BJ (cell line): ENCODE measurements at regions not wholly inside any gene's neighbourhood (a gene's known extent, or its start where the extent isn't known, plus 50 kb on each side); places are given as distances from the start of the nearest gene placed in this dataset.

Experiments
- CTCF ChIA-PET: fragments of 350-600 bp; formaldehyde crosslinking; extraction: SDS; loops from one replicate; lab custom pipeline; 2021; ENCODE audit warnings: antibody characterized with exemption, inconsistent platforms; lab: Yijun Ruan, JAX
- POLR2A ChIA-PET: fragments of 300-600 bp; sonication (Branson Sonifier 250); formaldehyde crosslinking; extraction: SDS; loops from one replicate; lab custom pipeline; 2021; ENCODE audit warnings: antibody characterized with exemption; lab: Charles Lee
- DNase-seq: peaks from one replicate; pipeline ENCODE4 v3.0.0-alpha.2; 2011; ENCODE audit warnings: low read depth
- H3K27me3 ChIP-seq: 2 replicates; pipeline ENCODE4 v1.6.0; 2011; ENCODE audit warnings: low read length; ENCODE audit not compliant: control insufficient read depth, insufficient read depth
- H3K36me3 ChIP-seq: 2 replicates; pipeline ENCODE4 v1.5.1; 2011; ENCODE audit warnings: low read length; ENCODE audit not compliant: control insufficient read depth, insufficient read depth
- H3K4me3 ChIP-seq: 2 replicates; pipeline ENCODE4 v1.5.1; 2011; ENCODE audit warnings: low read depth, mild to moderate bottlenecking, control low read depth, low read length
- TF ChIP-seq, protein P1 (sequence below): IDR thresholded peaks from 2 replicates; pipeline ENCODE4 v1.5.1; 2011; ENCODE audit warnings: low read depth, mild to moderate bottlenecking, control low read depth, inconsistent platforms, low read length, moderate library complexity; ENCODE audit not compliant: insufficient read depth

DNA sequence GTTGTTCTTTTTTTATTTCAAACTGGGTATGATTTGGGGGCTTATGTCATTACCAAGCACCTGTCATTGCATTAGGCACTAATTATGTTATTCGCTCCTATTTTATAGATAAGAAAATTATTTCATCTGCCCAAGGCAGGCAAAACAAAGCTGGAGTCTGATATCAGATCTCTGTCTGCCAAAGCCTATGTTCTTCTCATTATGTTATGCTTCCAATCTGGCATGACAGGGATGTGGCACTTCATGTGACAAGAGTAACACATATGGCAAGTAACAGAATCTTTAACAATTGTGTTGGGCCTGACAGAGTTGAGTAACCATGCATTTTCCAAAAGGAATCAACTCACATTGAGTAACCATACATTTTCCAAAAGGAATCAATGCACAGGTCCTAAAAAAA lies 61.2 kb upstream of the TOM1L1 start:
- TF ChIP-seq, protein P1, sequence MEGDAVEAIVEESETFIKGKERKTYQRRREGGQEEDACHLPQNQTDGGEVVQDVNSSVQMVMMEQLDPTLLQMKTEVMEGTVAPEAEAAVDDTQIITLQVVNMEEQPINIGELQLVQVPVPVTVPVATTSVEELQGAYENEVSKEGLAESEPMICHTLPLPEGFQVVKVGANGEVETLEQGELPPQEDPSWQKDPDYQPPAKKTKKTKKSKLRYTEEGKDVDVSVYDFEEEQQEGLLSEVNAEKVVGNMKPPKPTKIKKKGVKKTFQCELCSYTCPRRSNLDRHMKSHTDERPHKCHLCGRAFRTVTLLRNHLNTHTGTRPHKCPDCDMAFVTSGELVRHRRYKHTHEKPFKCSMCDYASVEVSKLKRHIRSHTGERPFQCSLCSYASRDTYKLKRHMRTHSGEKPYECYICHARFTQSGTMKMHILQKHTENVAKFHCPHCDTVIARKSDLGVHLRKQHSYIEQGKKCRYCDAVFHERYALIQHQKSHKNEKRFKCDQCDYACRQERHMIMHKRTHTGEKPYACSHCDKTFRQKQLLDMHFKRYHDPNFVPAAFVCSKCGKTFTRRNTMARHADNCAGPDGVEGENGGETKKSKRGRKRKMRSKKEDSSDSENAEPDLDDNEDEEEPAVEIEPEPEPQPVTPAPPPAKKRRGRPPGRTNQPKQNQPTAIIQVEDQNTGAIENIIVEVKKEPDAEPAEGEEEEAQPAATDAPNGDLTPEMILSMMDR = no peak
- Histone ChIP-seq H3K36me3 (no peaks in the 10 kb centered on the region), H3K27me3 (no peaks in the 10 kb centered on the region), H3K4me3 (no peak overlapping the region)
- no peak for DNase-seq
- ChIA-PET POLR2A (no interaction called here), CTCF (no interaction called here)

DNA sequence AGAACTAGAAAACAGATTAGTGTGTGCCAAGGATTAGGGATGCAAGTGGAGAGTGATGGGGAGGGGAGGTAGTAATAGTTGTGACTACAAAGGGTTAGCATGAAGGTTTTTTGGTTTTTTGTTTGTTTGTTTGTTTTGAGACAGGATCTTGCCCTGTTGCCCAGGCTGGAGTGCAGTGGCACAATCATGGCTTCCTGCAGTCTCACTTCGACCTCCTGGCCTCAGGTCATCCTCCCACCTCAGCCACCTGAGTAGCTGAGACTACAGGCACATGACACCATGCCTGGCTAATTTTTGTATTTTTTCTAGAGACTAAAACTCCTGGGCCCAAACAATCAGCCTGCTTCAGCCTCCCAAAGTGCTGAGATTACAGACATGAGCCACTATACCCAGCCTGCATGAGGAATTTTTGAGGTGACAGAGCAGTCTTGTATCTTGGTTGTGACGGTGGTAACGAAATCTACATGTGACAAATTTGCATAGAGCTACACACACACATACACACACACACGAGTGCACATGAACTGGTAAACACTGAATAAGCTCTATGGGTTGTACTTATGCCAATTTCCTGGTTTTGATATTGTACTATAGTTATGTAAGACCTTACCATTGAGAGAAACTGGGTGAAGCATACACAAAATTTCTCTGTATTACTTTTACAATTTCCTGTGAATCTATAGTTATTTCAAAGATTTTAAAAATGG lies 59.6 kb upstream of the TOM1L1 start:
- POLR2A ChIA-PET = no interaction called here
- DNase-seq = no peak

DNA sequence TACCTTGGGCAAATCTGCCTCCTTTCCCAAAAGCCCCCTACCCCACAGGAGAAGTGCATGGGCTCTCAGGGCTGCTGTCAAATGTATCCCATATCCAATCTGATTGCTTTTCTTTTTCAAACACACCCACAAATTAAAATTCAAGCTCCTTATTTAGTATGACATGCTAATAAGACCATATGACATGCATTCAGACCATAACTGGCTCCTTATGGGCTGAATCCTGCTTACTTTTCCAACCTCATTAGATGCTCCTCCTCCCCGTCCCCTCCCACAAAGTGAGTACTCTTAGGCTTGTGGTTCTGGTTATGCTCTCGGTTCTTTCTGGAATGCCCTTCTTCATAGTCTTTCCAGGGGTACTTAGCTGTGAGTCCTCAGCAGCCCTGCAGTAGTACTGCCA lies 59.0 kb upstream of the TOM1L1 start:
- ChIA-PET POLR2A (no interaction called here), CTCF (no interaction called here)
- no peak for DNase-seq
- Histone ChIP-seq H3K27me3 (no peaks in the 10 kb centered on the region), H3K4me3 (no peak overlapping the region), H3K36me3 (no peaks in the 10 kb centered on the region)
- TF ChIP-seq, protein P1 = no peak

More for the DNA sequence above, 59.6 kb upstream of the TOM1L1 start:
- H3K36me3 ChIP-seq = no peaks in the 10 kb centered on the region
- H3K4me3 ChIP-seq = no peak overlapping the region
- TF ChIP-seq, protein P1 = no peak
- CTCF ChIA-PET = no interaction called here
- no peaks in the 10 kb centered on the region for H3K27me3 ChIP-seq

DNA sequence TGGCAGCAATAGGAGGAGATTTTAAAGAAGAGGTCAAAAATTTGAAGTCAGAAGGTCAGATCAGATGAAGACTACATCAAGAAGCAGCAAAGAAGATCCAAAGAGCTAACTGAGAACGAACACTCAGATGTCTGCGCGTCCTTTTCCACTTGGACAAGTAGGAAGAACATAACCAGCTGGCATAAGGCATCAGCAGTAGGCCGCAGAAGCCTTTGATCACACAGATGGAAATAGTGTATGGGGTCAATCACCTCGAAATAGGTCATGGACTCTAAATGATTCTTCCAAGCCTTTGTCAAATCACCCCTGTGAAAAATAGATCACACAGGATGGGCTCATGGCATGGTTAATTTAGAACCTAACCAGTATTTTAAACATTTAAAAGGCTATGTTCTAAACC lies 56.4 kb upstream of the TOM1L1 start:
- no peaks in the 10 kb centered on the region for H3K36me3 ChIP-seq
- H3K27me3 ChIP-seq = no peaks in the 10 kb centered on the region
- DNase-seq = no peak
- TF ChIP-seq, protein P1 = no peak
- ChIA-PET CTCF (no interaction called here), POLR2A (no interaction called here)
- no peak overlapping the region for H3K4me3 ChIP-seq

DNA sequence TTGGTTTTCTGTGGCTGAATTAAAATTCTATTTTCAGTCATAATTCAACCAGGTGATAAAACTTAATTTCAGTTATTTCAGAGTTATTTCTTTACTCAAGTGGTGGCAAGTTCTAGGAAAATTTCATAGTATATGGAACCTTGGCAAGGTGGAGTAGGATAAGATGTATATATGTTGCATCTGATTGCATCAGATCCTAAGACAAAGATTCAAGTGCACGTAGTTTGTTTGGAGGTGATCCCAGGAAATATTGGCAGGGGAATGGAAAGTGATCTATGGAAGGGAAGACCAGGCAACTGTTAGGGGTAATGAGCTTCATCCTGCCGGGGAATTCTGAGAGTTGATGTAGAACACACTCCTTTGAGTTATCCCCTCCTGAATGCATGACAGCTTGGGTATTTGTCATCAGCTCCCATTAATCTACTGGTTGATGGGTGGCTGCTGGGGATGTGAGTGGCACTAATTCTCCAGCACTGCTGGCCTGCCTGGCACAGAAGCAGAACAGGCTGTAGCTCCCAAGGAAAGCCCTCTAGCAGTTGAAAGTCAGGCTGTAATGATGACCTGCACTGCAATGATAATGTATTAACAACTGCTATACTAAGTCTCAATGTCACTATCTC lies 52.2 kb upstream of the TOM1L1 start:
- TF ChIP-seq, protein P1 = no peak
- Histone ChIP-seq H3K36me3 (no peaks in the 10 kb centered on the region), H3K27me3 (no peaks in the 10 kb centered on the region), H3K4me3 (no peak overlapping the region)
- no peak for DNase-seq
- POLR2A ChIA-PET = no interaction called here
- CTCF ChIA-PET = no interaction called here
